HEK293 (cell line): ENCODE measurements at regions not wholly inside any gene's neighbourhood (a gene's known extent, or its start where the extent isn't known, plus 50 kb on each side); places are given as distances from the start of the nearest gene placed in this dataset.

Source experiments
- CTCF ChIA-PET: fragments of 350-600 bp; formaldehyde crosslinking; extraction: SDS; loops from one replicate; lab custom pipeline; 2021; ENCODE audit warnings: antibody characterized with exemption; lab: Yijun Ruan, JAX
- POLR2A ChIA-PET: fragments of 300-600 bp; formaldehyde crosslinking; extraction: SDS; loops from one replicate; lab custom pipeline; 2020; ENCODE audit warnings: antibody characterized with exemption, inconsistent platforms; lab: Yijun Ruan, JAX
- H3K27ac ChIP-seq: fragments of 200-500 bp; sonication (Bioruptor generic); 2 replicates; pipeline ENCODE4 v1.5.1; 2014; ENCODE audit warnings: low read depth, low read length, control low read depth, inconsistent platforms; ENCODE audit errors: extremely low read depth
- H3K36me3 ChIP-seq, 2 experiments: fragments of 200-500 bp in 1 of 2; sonication (Bioruptor generic) in 1 of 2; 1 replicate in 1 of 2; 2 replicates in 1 of 2; pipeline ENCODE4 v1.5.1; 2014 to 2017; ENCODE audit warnings: inconsistent platforms in 2 of 2, low read length in 2 of 2; ENCODE audit not compliant: control insufficient read depth in 2 of 2, insufficient read depth in 1 of 2
- H3K4me1 ChIP-seq: fragments of 200-500 bp; sonication (Bioruptor generic); 2 replicates; pipeline ENCODE4 v1.5.1; 2014; ENCODE audit warnings: mild to moderate bottlenecking, low read length, inconsistent platforms; ENCODE audit not compliant: control insufficient read depth, insufficient read depth
- H3K4me3 ChIP-seq: 2 replicates; pipeline ENCODE4 v1.5.1; 2011; ENCODE audit warnings: low read depth, mild to moderate bottlenecking, control low read depth, low read length, moderate library complexity
- H3K9me3 ChIP-seq: fragments of 200-500 bp; sonication (Bioruptor generic); 2 replicates; pipeline ENCODE4 v1.5.1; 2014; ENCODE audit warnings: low read depth, low read length, inconsistent platforms; ENCODE audit not compliant: control insufficient read depth, insufficient read depth
- BCL11A ChIP-seq: fragments of 450-650 bp; formaldehyde crosslinking; IDR thresholded peaks from 2 replicates; pipeline ENCODE4 v1.5.1; 2016; ENCODE audit warnings: low read depth, missing biosample characterization, missing genetic modification characterization
- BCL11B ChIP-seq: fragments of 450-650 bp; formaldehyde crosslinking; IDR thresholded peaks from 2 replicates; pipeline ENCODE4 v1.5.1; 2016; ENCODE audit warnings: low read depth, missing biosample characterization, missing genetic modification characterization
- GLI2 ChIP-seq: fragments of 450-650 bp; formaldehyde crosslinking; IDR thresholded peaks from 2 replicates; pipeline ENCODE4; 2017; ENCODE audit warnings: missing biosample characterization, missing genetic modification characterization, low read depth, borderline replicate concordance
- OSR2 ChIP-seq: fragments of 450-650 bp; formaldehyde crosslinking; IDR thresholded peaks from 2 replicates; pipeline ENCODE4 v1.5.1; 2016; ENCODE audit warnings: missing biosample characterization, missing genetic modification characterization
- PRDM1 ChIP-seq: fragments of 450-650 bp; formaldehyde crosslinking; IDR thresholded peaks from 2 replicates; pipeline ENCODE4; 2016; ENCODE audit warnings: missing biosample characterization, missing genetic modification characterization
- SP7 ChIP-seq: fragments of 450-650 bp; formaldehyde crosslinking; IDR thresholded peaks from 2 replicates; pipeline ENCODE4 v1.5.1; 2016; ENCODE audit warnings: missing biosample characterization, missing genetic modification characterization
- ZBTB21 ChIP-seq: fragments of 450-650 bp; formaldehyde crosslinking; IDR thresholded peaks from 2 replicates; pipeline ENCODE4 v1.5.1; 2017; ENCODE audit warnings: missing biosample characterization, missing genetic modification characterization
- ZBTB8A ChIP-seq: fragments of 450-650 bp; formaldehyde crosslinking; IDR thresholded peaks from 2 replicates; pipeline ENCODE4 v1.5.1; 2016; ENCODE audit warnings: missing biosample characterization, missing genetic modification characterization
- ZEB2 ChIP-seq: fragments of 450-650 bp; formaldehyde crosslinking; IDR thresholded peaks from 2 replicates; pipeline ENCODE4 v1.5.1; 2016; ENCODE audit warnings: missing biosample characterization, missing genetic modification characterization
- ZNF112 ChIP-seq: fragments of 450-650 bp; formaldehyde crosslinking; IDR thresholded peaks from 2 replicates; pipeline ENCODE4 v1.5.0; 2017; ENCODE audit warnings: missing biosample characterization, missing genetic modification characterization
- ZNF114 ChIP-seq: fragments of 450-650 bp; formaldehyde crosslinking; IDR thresholded peaks from 2 replicates; pipeline ENCODE4 v1.5.0; 2017; ENCODE audit warnings: missing biosample characterization, missing genetic modification characterization
- ZNF174 ChIP-seq: fragments of 450-650 bp; formaldehyde crosslinking; IDR thresholded peaks from 2 replicates; pipeline ENCODE4 v1.5.0; 2017; ENCODE audit warnings: missing biosample characterization, mild to moderate bottlenecking, missing genetic modification characterization
- ZNF184 ChIP-seq: fragments of 450-650 bp; IDR thresholded peaks from 2 replicates; pipeline ENCODE4 v1.5.1; 2018; ENCODE audit warnings: missing biosample characterization, mild to moderate bottlenecking, missing genetic modification characterization
- ZNF366 ChIP-seq: fragments of 450-650 bp; formaldehyde crosslinking; conservative IDR thresholded peaks from 2 replicates; pipeline ENCODE4 v1.5.1; 2016; ENCODE audit warnings: missing biosample characterization, missing genetic modification characterization
- ZNF624 ChIP-seq: fragments of 450-650 bp; formaldehyde crosslinking; IDR thresholded peaks from 2 replicates; pipeline ENCODE4 v1.5.1; 2017; ENCODE audit warnings: missing biosample characterization, missing genetic modification characterization
- ZNF654 ChIP-seq: fragments of 450-650 bp; formaldehyde crosslinking; IDR thresholded peaks from 2 replicates; pipeline ENCODE4 v1.5.1; 2016; ENCODE audit warnings: low read depth, missing biosample characterization, missing genetic modification characterization
- ZNF660 ChIP-seq: fragments of 450-650 bp; IDR thresholded peaks from 2 replicates; pipeline ENCODE4 v1.5.1; 2018; ENCODE audit warnings: missing biosample characterization, mild to moderate bottlenecking, missing genetic modification characterization
- ZNF76 ChIP-seq: fragments of 450-650 bp; formaldehyde crosslinking; IDR thresholded peaks from 2 replicates; pipeline ENCODE4; 2016; ENCODE audit warnings: low read depth, missing biosample characterization, missing genetic modification characterization, borderline replicate concordance
- ZNF777 ChIP-seq: fragments of 450-650 bp; formaldehyde crosslinking; IDR thresholded peaks from 2 replicates; pipeline ENCODE4 v1.5.1; 2017; ENCODE audit warnings: missing biosample characterization, missing genetic modification characterization, borderline replicate concordance
- ZNF792 ChIP-seq: fragments of 450-650 bp; formaldehyde crosslinking; IDR thresholded peaks from 2 replicates; pipeline ENCODE4 v1.5.1; 2016; ENCODE audit warnings: missing biosample characterization, missing genetic modification characterization
- ZSCAN23 ChIP-seq: fragments of 450-650 bp; formaldehyde crosslinking; IDR thresholded peaks from 2 replicates; pipeline ENCODE4 v1.5.1; 2016; ENCODE audit warnings: missing biosample characterization, missing genetic modification characterization
- TF ChIP-seq, protein P1 (sequence below): fragments of 450-650 bp; formaldehyde crosslinking; conservative IDR thresholded peaks from 2 replicates; pipeline ENCODE4 v1.5.1; 2016; ENCODE audit warnings: low read depth, missing biosample characterization, missing genetic modification characterization
- TF ChIP-seq, protein P2 (sequence below): fragments of 450-650 bp; formaldehyde crosslinking; IDR thresholded peaks from 2 replicates; pipeline ENCODE4 v1.5.1; 2016; ENCODE audit warnings: missing biosample characterization, missing genetic modification characterization
- TF ChIP-seq, protein P3 (sequence below): fragments of 450-650 bp; formaldehyde crosslinking; IDR thresholded peaks from 2 replicates; pipeline ENCODE4 v1.5.1; 2016; ENCODE audit warnings: missing biosample characterization, missing genetic modification characterization
- TF ChIP-seq, protein P4 (sequence below): fragments of 450-650 bp; formaldehyde crosslinking; IDR thresholded peaks from 2 replicates; pipeline ENCODE4 v1.5.1; 2016; ENCODE audit warnings: missing biosample characterization, missing genetic modification characterization

DNA sequence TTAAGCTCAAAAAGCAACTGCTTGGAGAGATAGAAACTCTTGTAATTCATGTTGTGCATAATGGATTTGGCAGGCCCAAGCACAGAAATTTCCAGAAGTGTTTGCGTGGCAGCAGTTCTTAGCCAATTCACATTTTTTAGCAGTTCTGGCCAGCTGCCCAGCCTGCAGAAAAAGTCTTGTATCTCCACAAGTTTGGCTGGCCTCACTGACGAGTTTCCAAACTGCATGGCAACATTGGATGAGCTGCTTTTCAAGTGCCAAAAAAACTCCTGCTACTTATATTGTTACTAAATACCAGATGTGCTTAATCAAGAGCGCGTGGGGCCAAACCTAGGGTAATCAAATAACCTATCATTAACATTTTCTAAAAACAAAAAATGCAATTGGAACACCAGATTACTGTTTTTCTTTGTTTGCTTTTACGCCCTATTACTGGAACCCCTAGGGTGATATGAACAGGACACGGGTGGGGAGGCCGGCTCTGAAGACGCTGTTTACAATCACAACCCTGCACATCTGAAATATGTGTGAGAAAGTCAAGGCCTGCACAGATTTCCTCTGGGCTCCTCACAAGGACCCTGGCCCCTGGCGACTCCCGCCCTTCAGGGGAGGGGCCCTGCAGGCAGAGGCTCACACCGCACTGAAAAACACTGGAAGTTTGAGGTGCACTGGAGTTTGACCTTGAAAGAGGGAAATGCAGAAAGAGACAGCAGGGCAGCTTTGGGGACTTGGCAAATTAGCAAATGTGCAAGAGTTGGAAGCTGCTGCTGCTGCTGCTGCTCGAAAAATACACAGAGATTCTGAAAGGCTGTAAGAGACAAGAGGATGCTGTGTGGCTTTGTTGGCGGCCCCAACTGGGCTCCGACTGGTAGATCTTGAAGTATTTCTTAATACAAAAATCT lies 55.2 kb upstream of the TARBP1 start (continued):
- TF ChIP-seq, protein P1, sequence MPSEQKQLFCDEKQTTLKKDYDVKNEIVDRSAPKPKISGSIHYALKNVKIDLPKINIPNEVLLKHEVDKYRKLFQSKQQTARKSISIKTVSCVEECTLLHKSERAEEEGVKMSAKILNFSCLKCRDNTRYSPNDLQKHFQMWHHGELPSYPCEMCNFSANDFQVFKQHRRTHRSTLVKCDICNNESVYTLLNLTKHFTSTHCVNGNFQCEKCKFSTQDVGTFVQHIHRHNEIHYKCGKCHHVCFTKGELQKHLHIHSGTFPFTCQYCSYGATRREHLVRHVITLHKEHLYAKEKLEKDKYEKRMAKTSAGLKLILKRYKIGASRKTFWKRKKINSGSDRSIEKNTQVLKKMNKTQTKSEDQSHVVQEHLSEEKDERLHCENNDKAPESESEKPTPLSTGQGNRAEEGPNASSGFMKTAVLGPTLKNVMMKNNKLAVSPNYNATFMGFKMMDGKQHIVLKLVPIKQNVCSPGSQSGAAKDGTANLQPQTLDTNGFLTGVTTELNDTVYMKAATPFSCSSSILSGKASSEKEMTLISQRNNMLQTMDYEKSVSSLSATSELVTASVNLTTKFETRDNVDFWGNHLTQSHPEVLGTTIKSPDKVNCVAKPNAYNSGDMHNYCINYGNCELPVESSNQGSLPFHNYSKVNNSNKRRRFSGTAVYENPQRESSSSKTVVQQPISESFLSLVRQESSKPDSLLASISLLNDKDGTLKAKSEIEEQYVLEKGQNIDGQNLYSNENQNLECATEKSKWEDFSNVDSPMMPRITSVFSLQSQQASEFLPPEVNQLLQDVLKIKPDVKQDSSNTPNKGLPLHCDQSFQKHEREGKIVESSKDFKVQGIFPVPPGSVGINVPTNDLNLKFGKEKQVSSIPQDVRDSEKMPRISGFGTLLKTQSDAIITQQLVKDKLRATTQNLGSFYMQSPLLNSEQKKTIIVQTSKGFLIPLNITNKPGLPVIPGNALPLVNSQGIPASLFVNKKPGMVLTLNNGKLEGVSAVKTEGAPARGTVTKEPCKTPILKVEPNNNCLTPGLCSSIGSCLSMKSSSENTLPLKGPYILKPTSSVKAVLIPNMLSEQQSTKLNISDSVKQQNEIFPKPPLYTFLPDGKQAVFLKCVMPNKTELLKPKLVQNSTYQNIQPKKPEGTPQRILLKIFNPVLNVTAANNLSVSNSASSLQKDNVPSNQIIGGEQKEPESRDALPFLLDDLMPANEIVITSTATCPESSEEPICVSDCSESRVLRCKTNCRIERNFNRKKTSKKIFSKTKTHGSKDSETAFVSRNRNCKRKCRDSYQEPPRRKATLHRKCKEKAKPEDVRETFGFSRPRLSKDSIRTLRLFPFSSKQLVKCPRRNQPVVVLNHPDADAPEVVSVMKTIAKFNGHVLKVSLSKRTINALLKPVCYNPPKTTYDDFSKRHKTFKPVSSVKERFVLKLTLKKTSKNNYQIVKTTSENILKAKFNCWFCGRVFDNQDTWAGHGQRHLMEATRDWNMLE (tag by site-specific recombination), result 0 out of 2 replicates have a peak, but pooled peaks have one; percentile 48

DNA sequence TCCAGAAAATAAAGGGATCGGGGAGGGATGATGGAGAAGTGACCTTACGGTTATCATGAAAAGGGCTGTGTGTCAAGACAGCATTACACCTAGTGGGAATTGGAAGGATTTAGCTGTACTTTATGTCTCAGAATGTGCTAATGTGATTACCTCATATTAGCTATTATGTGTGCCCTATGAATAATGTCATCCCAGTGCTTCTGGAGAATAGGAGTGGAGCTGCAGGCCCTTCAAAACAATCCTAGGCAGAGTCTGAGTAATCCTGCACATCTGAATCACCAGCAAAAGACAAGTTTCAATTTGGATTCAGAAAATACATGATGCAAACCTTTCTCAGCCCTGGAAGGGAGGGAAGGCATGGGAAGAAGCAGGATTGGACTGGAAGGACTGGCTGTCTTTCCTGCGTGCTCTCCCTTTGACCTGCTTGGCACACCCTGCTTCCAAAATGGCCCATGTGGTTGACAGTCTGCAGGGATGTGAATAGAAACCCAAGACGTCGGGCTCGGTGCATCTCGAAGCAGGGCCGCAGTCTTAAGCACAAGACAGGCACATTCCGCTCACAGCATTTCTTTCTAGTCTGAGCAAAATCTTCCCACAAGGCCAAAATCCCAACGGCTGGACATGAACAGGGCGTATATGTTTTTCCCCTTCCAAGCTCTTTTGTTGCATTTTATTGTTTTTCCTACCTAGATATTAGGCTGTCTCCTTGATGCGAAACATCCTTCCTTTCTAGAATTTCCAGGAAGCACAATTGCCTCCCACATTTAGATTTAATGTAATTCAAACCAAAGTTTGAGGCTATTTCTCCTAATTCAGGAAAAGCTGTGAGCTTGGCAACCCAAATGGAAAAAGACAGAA lies 54.3 kb upstream of the TARBP1 start:
- no peaks in the 10 kb centered on the region for H3K9me3 ChIP-seq
- CTCF ChIA-PET, result interaction anchor here (0.6 to 1.3 kb wide), 4 partner anchors 10 to 306 kb away, joined by 3 to 5 read pairs (median 4); no protein-coding TSS in a partner anchor
- peaks cover 32% of the 10 kb centered on the region for H3K4me1 ChIP-seq
- no peaks in the 10 kb centered on the region for H3K36me3 ChIP-seq
- H3K27ac ChIP-seq, result peak overlapping the region; percentile 47
- POLR2A ChIA-PET, result interaction anchor here (0.6 to 2.6 kb wide), 4 partner anchors 11 to 1810 kb away, joined by 3 to 10 read pairs (median 3); partner anchors contain the start of gene IRF2BP2
- no peak overlapping the region for H3K4me3 ChIP-seq
- no peak for TF ChIP-seq ZNF624 (tag by site-specific recombination)
- TF ChIP-seq, protein P2, sequence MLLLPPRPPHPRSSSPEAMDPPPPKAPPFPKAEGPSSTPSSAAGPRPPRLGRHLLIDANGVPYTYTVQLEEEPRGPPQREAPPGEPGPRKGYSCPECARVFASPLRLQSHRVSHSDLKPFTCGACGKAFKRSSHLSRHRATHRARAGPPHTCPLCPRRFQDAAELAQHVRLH (tag by site-specific recombination), result no peak
- 0 out of 2 replicates have a peak, but pooled peaks have one; percentile 74 for TF ChIP-seq ZBTB21 (tag by site-specific recombination)
- TF ChIP-seq BCL11A, result 0 out of 2 replicates have a peak, but pooled peaks have one; percentile 14
- no peak for TF ChIP-seq ZNF112 (tag by site-specific recombination)
- no peak for TF ChIP-seq ZNF792 (tag by site-specific recombination)
- TF ChIP-seq OSR2, result peak; percentile 66; the same call in 1 of the 2 replicates
- no peak for TF ChIP-seq PRDM1 (tag by site-specific recombination)
- TF ChIP-seq ZSCAN23 (tag by site-specific recombination), result 0 out of 2 replicates have a peak, but pooled peaks have one; percentile 17
- no peak for TF ChIP-seq ZNF114 (tag by site-specific recombination)
- no peak for TF ChIP-seq ZNF777
- 0 out of 2 replicates have a peak, but pooled peaks have one; percentile 9 for TF ChIP-seq ZNF76 (tag by site-specific recombination)
- no peak for TF ChIP-seq BCL11B
- TF ChIP-seq, protein P3, sequence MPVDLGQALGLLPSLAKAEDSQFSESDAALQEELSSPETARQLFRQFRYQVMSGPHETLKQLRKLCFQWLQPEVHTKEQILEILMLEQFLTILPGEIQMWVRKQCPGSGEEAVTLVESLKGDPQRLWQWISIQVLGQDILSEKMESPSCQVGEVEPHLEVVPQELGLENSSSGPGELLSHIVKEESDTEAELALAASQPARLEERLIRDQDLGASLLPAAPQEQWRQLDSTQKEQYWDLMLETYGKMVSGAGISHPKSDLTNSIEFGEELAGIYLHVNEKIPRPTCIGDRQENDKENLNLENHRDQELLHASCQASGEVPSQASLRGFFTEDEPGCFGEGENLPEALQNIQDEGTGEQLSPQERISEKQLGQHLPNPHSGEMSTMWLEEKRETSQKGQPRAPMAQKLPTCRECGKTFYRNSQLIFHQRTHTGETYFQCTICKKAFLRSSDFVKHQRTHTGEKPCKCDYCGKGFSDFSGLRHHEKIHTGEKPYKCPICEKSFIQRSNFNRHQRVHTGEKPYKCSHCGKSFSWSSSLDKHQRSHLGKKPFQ (tag by site-specific recombination), result 0 out of 2 replicates have a peak, but pooled peaks have one; percentile 50
- peak; percentile 91 for TF ChIP-seq ZEB2 (tag by site-specific recombination)
- peak; percentile 78 for TF ChIP-seq ZNF184 (tag by site-specific recombination)
- TF ChIP-seq ZNF174 (tag by site-specific recombination), result no peak
- TF ChIP-seq ZNF654 (tag by site-specific recombination), result no peak
- peak; percentile 87 for TF ChIP-seq ZNF366 (tag by site-specific recombination)
- TF ChIP-seq, protein P4, sequence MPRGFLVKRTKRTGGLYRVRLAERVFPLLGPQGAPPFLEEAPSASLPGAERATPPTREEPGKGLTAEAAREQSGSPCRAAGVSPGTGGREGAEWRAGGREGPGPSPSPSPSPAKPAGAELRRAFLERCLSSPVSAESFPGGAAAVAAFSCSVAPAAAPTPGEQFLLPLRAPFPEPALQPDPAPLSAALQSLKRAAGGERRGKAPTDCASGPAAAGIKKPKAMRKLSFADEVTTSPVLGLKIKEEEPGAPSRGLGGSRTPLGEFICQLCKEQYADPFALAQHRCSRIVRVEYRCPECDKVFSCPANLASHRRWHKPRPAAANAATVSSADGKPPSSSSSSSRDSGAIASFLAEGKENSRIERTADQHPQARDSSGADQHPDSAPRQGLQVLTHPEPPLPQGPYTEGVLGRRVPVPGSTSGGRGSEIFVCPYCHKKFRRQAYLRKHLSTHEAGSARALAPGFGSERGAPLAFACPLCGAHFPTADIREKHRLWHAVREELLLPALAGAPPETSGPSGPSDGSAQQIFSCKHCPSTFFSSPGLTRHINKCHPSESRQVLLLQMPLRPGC (tag by site-specific recombination), result peak; percentile 95
- TF ChIP-seq ZNF660 (tag by site-specific recombination), result peak; percentile 95
- TF ChIP-seq ZBTB8A, result no peak
- peak; percentile 87 for TF ChIP-seq SP7 (tag by site-specific recombination)
- no peak; the same call in 1 of the 2 replicates for TF ChIP-seq GLI2 (tag by site-specific recombination)
